ENCODE measurements at regions not wholly inside any gene's neighbourhood (a gene's known extent, or its start where the extent isn't known, plus 50 kb on each side); places are given as distances from the start of the nearest gene placed in this dataset.

DNA sequence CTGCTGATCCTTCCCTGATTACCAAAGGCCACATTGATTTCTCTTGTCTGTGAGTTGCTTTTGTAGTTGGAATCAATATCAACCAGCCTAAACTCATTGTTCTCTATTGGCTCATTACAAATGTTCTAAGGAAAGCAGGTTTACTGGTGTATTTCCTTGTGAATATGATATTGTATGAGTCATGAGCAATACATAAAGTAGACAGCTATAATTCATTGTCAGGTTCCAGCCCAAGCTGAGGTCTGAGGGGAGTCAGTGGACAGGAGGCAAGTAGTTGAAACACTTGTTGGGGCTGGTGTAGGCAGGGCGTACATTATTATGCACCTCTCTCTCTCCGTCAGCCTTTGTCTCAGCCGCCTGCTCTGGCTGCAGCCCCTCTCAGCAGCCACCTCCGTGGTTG is 451.7 kb downstream of the IPMK start (continued):
- TF ChIP-seq ZNF331 (CRISPR knock-in tag; IDR thresholded peaks at IDR 0.05; ENCODE audit: low read depth) (no peak), EZH2phosphoT487 (IDR thresholded peaks at IDR 0.05; ENCODE audit: unreplicated experiment) (no peak), ZNF114 (CRISPR knock-in tag; IDR thresholded peaks at IDR 0.05) (no peak)
- TF ChIP-seq, protein P1, sequence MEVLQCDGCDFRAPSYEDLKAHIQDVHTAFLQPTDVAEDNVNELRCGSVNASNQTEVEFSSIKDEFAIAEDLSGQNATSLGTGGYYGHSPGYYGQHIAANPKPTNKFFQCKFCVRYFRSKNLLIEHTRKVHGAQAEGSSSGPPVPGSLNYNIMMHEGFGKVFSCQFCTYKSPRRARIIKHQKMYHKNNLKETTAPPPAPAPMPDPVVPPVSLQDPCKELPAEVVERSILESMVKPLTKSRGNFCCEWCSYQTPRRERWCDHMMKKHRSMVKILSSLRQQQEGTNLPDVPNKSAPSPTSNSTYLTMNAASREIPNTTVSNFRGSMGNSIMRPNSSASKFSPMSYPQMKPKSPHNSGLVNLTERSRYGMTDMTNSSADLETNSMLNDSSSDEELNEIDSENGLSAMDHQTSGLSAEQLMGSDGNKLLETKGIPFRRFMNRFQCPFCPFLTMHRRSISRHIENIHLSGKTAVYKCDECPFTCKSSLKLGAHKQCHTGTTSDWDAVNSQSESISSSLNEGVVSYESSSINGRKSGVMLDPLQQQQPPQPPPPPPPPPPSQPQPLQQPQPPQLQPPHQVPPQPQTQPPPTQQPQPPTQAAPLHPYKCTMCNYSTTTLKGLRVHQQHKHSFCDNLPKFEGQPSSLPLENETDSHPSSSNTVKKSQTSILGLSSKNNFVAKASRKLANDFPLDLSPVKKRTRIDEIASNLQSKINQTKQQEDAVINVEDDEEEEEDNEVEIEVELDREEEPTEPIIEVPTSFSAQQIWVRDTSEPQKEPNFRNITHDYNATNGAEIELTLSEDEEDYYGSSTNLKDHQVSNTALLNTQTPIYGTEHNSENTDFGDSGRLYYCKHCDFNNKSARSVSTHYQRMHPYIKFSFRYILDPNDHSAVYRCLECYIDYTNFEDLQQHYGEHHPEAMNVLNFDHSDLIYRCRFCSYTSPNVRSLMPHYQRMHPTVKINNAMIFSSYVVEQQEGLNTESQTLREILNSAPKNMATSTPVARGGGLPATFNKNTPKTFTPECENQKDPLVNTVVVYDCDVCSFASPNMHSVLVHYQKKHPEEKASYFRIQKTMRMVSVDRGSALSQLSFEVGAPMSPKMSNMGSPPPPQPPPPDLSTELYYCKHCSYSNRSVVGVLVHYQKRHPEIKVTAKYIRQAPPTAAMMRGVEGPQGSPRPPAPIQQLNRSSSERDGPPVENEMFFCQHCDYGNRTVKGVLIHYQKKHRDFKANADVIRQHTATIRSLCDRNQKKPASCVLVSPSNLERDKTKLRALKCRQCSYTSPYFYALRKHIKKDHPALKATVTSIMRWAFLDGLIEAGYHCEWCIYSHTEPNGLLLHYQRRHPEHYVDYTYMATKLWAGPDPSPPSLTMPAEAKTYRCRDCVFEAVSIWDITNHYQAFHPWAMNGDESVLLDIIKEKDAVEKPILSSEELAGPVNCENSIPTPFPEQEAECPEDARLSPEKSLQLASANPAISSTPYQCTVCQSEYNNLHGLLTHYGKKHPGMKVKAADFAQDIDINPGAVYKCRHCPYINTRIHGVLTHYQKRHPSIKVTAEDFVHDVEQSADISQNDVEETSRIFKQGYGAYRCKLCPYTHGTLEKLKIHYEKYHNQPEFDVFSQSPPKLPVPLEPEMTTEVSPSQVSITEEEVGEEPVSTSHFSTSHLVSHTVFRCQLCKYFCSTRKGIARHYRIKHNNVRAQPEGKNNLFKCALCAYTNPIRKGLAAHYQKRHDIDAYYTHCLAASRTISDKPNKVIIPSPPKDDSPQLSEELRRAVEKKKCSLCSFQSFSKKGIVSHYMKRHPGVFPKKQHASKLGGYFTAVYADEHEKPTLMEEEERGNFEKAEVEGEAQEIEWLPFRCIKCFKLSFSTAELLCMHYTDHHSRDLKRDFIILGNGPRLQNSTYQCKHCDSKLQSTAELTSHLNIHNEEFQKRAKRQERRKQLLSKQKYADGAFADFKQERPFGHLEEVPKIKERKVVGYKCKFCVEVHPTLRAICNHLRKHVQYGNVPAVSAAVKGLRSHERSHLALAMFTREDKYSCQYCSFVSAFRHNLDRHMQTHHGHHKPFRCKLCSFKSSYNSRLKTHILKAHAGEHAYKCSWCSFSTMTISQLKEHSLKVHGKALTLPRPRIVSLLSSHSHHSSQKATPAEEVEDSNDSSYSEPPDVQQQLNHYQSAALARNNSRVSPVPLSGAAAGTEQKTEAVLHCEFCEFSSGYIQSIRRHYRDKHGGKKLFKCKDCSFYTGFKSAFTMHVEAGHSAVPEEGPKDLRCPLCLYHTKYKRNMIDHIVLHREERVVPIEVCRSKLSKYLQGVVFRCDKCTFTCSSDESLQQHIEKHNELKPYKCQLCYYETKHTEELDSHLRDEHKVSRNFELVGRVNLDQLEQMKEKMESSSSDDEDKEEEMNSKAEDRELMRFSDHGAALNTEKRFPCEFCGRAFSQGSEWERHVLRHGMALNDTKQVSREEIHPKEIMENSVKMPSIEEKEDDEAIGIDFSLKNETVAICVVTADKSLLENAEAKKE (CRISPR knock-in tag; IDR thresholded peaks at IDR 0.05): no peak
- TF ChIP-seq, protein P2, sequence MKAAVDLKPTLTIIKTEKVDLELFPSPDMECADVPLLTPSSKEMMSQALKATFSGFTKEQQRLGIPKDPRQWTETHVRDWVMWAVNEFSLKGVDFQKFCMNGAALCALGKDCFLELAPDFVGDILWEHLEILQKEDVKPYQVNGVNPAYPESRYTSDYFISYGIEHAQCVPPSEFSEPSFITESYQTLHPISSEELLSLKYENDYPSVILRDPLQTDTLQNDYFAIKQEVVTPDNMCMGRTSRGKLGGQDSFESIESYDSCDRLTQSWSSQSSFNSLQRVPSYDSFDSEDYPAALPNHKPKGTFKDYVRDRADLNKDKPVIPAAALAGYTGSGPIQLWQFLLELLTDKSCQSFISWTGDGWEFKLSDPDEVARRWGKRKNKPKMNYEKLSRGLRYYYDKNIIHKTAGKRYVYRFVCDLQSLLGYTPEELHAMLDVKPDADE (IDR thresholded peaks at IDR 0.05): no peak

DNA sequence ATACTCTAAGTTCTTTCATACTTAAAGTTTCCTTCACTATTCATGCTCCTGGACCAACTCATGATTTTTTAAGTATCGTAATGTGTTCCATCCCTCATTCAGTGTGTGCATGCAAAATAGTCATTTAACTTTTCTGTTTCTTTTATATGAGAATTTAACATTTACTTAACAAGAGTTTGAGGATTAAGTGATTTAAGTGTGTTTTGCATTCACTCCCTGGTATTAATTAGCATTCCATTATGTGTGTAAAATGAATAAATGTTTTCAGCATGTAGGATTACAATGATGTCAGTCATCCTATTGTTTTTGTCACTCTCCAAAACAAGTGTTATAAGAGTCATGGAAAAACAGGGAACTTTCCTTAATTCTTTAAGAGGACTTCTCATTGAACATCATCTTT is 457.7 kb downstream of the IPMK start:
- no peaks in the 10 kb centered on the region for H4K20me1 ChIP-seq (replicated peaks; ENCODE audit: insufficient read depth)
- H3F3A ChIP-seq (replicated peaks; ENCODE audit: low read depth): no peaks in the 10 kb centered on the region
- Mint-ChIP-seq H3K27ac (no peak overlapping the region), H3K4me1 (peaks cover 14% of the 10 kb centered on the region), H3K4me3 (no peak overlapping the region), H3K9me3 (peaks cover 10% of the 10 kb centered on the region), H3K27me3 (ENCODE audit: insufficient read depth, low read depth, poor library complexity) (peaks cover 3% of the 10 kb centered on the region), H3K36me3 (ENCODE audit: low read depth) (peaks cover 12% of the 10 kb centered on the region)
- no peaks in the 10 kb centered on the region for H3K27me3 ChIP-seq (ENCODE audit: insufficient read depth)
- ATAC-seq: no peak
- no peak overlapping the region for H2AFZ ChIP-seq
- H3K4me3 ChIP-seq: no peak overlapping the region
- H3K27ac ChIP-seq (ENCODE audit: low read depth): no peak overlapping the region
- no peaks in the 10 kb centered on the region for H3K9me2 ChIP-seq (ENCODE audit: insufficient read depth)
- H3K4me2 ChIP-seq: peak overlapping the region; percentile 2; the same call in 1 of the 2 replicates
- H3K79me2 ChIP-seq (replicated peaks; ENCODE audit: insufficient read depth): no peaks in the 10 kb centered on the region
- peaks cover 8% of the 10 kb centered on the region for H3K4me1 ChIP-seq (ENCODE audit: insufficient read depth)
- DNase-seq (ENCODE audit: low spot score): no peak
- H3K36me3 ChIP-seq (ENCODE audit: insufficient read depth): no peaks in the 10 kb centered on the region
- TF ChIP-seq POLR2AphosphoS5 (IDR thresholded peaks at IDR 0.05; ENCODE audit: low read depth): no peak
- TF ChIP-seq JUNB (IDR thresholded peaks at IDR 0.05; ENCODE audit: unreplicated experiment): no peak
- TF ChIP-seq, protein P2 (IDR thresholded peaks at IDR 0.05): no peak
- TF ChIP-seq STAT1 (IDR thresholded peaks at IDR 0.05; ENCODE audit: unreplicated experiment): no peak
- TF ChIP-seq CREB1 (CRISPR knock-in tag; IDR thresholded peaks at IDR 0.05; ENCODE audit: low read depth): no peak
- no peak for TF ChIP-seq ZNF114 (CRISPR knock-in tag; IDR thresholded peaks at IDR 0.05)
- TF ChIP-seq, protein P3, sequence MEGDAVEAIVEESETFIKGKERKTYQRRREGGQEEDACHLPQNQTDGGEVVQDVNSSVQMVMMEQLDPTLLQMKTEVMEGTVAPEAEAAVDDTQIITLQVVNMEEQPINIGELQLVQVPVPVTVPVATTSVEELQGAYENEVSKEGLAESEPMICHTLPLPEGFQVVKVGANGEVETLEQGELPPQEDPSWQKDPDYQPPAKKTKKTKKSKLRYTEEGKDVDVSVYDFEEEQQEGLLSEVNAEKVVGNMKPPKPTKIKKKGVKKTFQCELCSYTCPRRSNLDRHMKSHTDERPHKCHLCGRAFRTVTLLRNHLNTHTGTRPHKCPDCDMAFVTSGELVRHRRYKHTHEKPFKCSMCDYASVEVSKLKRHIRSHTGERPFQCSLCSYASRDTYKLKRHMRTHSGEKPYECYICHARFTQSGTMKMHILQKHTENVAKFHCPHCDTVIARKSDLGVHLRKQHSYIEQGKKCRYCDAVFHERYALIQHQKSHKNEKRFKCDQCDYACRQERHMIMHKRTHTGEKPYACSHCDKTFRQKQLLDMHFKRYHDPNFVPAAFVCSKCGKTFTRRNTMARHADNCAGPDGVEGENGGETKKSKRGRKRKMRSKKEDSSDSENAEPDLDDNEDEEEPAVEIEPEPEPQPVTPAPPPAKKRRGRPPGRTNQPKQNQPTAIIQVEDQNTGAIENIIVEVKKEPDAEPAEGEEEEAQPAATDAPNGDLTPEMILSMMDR (conservative IDR thresholded peaks at IDR 0.05; ENCODE audit: low read depth in 2 of 2): no peak
- no peak for TF ChIP-seq EZH2 (IDR thresholded peaks at IDR 0.05; ENCODE audit: low read depth, unreplicated experiment)
- no peak for TF ChIP-seq EZH2phosphoT487 (IDR thresholded peaks at IDR 0.05; ENCODE audit: unreplicated experiment)
- no peak for TF ChIP-seq NANOG (IDR thresholded peaks at IDR 0.05; ENCODE audit: borderline replicate concordance)
